Fibroblast of lung (primary cell): ENCODE measurements at regions not wholly inside any gene's neighbourhood (a gene's known extent, or its start where the extent isn't known, plus 50 kb on each side); places are given as distances from the start of the nearest gene placed in this dataset.

Source experiments
- DNase-seq, 2 donors: peaks; one replicate each; pipeline versions ENCODE4 v3.0.0 to v3.0.0-alpha.2; 2010; ENCODE audit warnings: low read depth in 2 of 2
- H2AFZ ChIP-seq: 2 replicates; pipeline ENCODE4 v1.5.1; 2012; ENCODE audit warnings: low read length, control low read depth, inconsistent platforms
- H3K27ac ChIP-seq: 2 replicates; pipeline ENCODE4 v1.5.1; 2011; ENCODE audit warnings: low read length, control low read depth; ENCODE audit not compliant: insufficient read depth
- H3K27me3 ChIP-seq: 2 replicates; pipeline ENCODE4 v1.5.1; 2011; ENCODE audit warnings: mild to moderate bottlenecking, low read length; ENCODE audit not compliant: control insufficient read depth, insufficient read depth
- H3K36me3 ChIP-seq: 2 replicates; pipeline ENCODE4 v1.5.1; 2011; ENCODE audit warnings: low read length; ENCODE audit not compliant: control insufficient read depth, insufficient read depth
- H3K4me1 ChIP-seq: 2 replicates; pipeline ENCODE4 v1.5.1; 2011; ENCODE audit warnings: low read length; ENCODE audit not compliant: control insufficient read depth, insufficient read depth; ENCODE audit errors: extremely low read depth
- H3K4me2 ChIP-seq: 2 replicates; pipeline ENCODE4 v1.5.1; 2011; ENCODE audit warnings: low read length, control low read depth; ENCODE audit not compliant: insufficient read depth; ENCODE audit errors: extremely low read depth
- H3K4me3 ChIP-seq, 4 experiments: fragments of 200-600 bp in 1 of 4; sonication (generic) in 1 of 4; replicated peaks in 1 of 4; 2 replicates each; pipeline ENCODE4 v1.5.1; 2011 to 2016; ENCODE audit warnings: low read length in 4 of 4, low read depth in 3 of 4, mild to moderate bottlenecking in 3 of 4, control low read depth in 2 of 4, inconsistent platforms in 1 of 4, mixed read lengths in 1 of 4; ENCODE audit not compliant: insufficient read depth in 1 of 4; ENCODE audit errors: control extremely low read depth in 1 of 4
- H3K79me2 ChIP-seq: 2 replicates; pipeline ENCODE4 v1.5.1; 2012; ENCODE audit warnings: mild to moderate bottlenecking, low read length, inconsistent platforms; ENCODE audit not compliant: control insufficient read depth, insufficient read depth
- H3K9ac ChIP-seq: 2 replicates; pipeline ENCODE4 v1.5.1; 2011; ENCODE audit warnings: mild to moderate bottlenecking, low read length, control low read depth; ENCODE audit not compliant: insufficient read depth
- H3K9me3 ChIP-seq: 2 replicates; pipeline ENCODE4 v1.5.1; 2012; ENCODE audit warnings: low read depth, low read length; ENCODE audit not compliant: control insufficient read depth, insufficient read depth
- H4K20me1 ChIP-seq: 2 replicates; pipeline ENCODE4 v1.5.1; 2011; ENCODE audit warnings: low read length; ENCODE audit not compliant: control insufficient read depth, insufficient read depth; ENCODE audit errors: extremely low read depth
- EZH2 ChIP-seq: IDR thresholded peaks from 2 replicates; pipeline ENCODE4 v1.5.1; 2012; ENCODE audit warnings: low read length, control low read depth, mild to moderate bottlenecking; ENCODE audit errors: missing control alignments
- TF ChIP-seq, protein P1 (sequence below), 2 donors: IDR thresholded peaks in 1 of 2; conservative IDR thresholded peaks in 1 of 2; 1 replicate in 1 of 2; 2 replicates in 1 of 2; pipeline ENCODE4 v1.5.1; 2011 to 2012; ENCODE audit warnings: low read length in 2 of 2, control low read depth in 1 of 2, inconsistent platforms in 1 of 2, low read depth in 1 of 2, mild to moderate bottlenecking in 1 of 2

DNA sequence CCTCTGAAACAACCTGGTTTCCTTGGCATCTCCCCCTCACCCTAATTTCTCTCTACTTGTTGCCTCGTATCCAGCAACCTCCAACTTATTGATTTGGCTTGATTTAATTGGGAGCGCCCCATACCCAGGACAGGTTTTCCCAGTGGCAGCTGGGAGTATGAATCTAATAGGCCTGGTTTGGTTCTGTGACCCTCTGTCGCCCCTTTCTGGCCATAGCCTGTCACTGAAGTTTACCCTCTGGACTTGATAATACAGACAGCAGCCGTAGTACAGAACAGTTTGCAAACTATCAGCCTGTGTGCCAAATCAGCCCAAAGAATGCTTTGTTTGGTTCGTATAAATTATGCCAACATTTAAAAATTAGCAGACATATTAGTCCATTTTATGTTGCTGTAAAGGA is 525.1 kb upstream of the GOLIM4 start:
- Histone ChIP-seq H3K79me2 (no peaks in the 10 kb centered on the region), H2AFZ (no peak overlapping the region), H3K4me2 (no peak overlapping the region), H3K27ac (no peak overlapping the region), H3K9ac (no peak overlapping the region), H3K36me3 (no peaks in the 10 kb centered on the region), H3K4me3 (no peak overlapping the region), H3K9me3 (no peaks in the 10 kb centered on the region), H3K4me1 (no peaks in the 10 kb centered on the region), H4K20me1 (no peaks in the 10 kb centered on the region), H3K27me3 (no peaks in the 10 kb centered on the region)
- TF ChIP-seq, protein P1, sequence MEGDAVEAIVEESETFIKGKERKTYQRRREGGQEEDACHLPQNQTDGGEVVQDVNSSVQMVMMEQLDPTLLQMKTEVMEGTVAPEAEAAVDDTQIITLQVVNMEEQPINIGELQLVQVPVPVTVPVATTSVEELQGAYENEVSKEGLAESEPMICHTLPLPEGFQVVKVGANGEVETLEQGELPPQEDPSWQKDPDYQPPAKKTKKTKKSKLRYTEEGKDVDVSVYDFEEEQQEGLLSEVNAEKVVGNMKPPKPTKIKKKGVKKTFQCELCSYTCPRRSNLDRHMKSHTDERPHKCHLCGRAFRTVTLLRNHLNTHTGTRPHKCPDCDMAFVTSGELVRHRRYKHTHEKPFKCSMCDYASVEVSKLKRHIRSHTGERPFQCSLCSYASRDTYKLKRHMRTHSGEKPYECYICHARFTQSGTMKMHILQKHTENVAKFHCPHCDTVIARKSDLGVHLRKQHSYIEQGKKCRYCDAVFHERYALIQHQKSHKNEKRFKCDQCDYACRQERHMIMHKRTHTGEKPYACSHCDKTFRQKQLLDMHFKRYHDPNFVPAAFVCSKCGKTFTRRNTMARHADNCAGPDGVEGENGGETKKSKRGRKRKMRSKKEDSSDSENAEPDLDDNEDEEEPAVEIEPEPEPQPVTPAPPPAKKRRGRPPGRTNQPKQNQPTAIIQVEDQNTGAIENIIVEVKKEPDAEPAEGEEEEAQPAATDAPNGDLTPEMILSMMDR (conservative IDR thresholded peaks at IDR 0.05 in 1 of 2, IDR thresholded peaks at IDR 0.05 in 1 of 2; ENCODE audit: low read depth in 1 of 2, low read length in 2 of 2) = peak; percentile 21 to 62
- TF ChIP-seq EZH2 = no peak
- DNase-seq = peak; percentile 6 to 40

DNA sequence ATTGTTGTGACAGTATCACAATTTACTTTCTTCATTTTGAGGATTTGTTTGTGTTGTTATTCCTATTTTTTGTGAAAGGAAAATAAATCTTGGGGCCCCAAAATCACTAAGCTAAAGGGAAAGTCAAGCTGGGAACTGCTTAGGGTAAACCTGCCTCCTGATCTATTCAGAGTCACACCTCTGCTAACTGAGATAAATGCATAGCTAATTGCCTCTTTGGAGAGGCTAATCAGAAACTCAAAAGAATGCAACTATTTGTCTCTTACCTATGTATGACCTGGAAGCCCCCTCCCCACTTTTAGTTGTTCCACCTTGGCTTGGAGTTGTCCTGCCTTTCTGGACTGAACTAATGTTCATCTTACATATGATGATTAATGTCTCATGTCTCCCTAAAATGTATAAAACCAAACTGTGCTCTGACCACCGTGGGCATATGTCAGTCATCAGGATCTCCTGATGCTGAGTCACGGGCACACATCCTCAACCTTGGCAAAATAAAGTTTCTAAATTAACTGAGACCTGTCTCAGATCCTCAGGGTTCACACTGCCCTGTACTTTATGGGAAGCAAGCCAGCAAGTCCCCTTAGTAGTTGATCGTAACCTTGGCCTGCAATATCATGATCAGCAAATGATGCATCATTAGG is 523.2 kb upstream of the GOLIM4 start:
- H3K36me3 ChIP-seq = no peaks in the 10 kb centered on the region
- H3K9me3 ChIP-seq = no peaks in the 10 kb centered on the region
- H3K4me2 ChIP-seq = no peak overlapping the region
- no peak overlapping the region for H2AFZ ChIP-seq
- no peaks in the 10 kb centered on the region for H3K79me2 ChIP-seq
- H4K20me1 ChIP-seq = no peaks in the 10 kb centered on the region
- H3K9ac ChIP-seq = no peak overlapping the region
- H3K4me3 ChIP-seq = no peak overlapping the region
- no peak for TF ChIP-seq EZH2
- TF ChIP-seq, protein P1 (conservative IDR thresholded peaks at IDR 0.05 in 1 of 2, IDR thresholded peaks at IDR 0.05 in 1 of 2; ENCODE audit: low read depth in 1 of 2, low read length in 2 of 2) = no peak
- DNase-seq = no peak
- H3K27ac ChIP-seq = no peak overlapping the region
- H3K27me3 ChIP-seq = no peaks in the 10 kb centered on the region
- H3K4me1 ChIP-seq = no peaks in the 10 kb centered on the region

DNA sequence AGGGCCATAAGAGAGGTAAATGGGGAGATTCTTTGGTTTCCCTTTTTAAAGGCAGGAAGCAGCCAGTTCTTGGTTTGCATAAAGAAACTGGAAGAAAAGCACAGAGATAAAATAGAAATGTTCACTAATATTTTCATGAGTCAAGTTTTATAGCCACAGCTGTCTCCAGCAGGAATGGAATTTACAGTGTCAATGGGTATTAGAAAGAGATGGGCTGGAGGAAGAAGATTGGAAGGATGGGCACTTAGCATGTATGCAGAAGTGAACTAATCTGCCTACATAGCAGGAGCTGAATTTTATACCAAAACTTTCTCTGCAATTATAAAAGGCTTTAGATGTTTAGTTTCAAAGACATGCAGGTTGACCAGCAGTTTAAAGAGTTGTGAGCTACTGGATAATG is 521.9 kb upstream of the GOLIM4 start:
- no peaks in the 10 kb centered on the region for H3K9me3 ChIP-seq
- H3K27me3 ChIP-seq = no peaks in the 10 kb centered on the region
- no peak overlapping the region for H3K4me3 ChIP-seq
- no peak overlapping the region for H3K9ac ChIP-seq
- H3K4me1 ChIP-seq = no peaks in the 10 kb centered on the region
- H4K20me1 ChIP-seq = no peaks in the 10 kb centered on the region
- no peak for DNase-seq
- no peaks in the 10 kb centered on the region for H3K79me2 ChIP-seq
- H3K36me3 ChIP-seq = no peaks in the 10 kb centered on the region
- H3K4me2 ChIP-seq = no peak overlapping the region
- no peak overlapping the region for H2AFZ ChIP-seq
- TF ChIP-seq, protein P1 (conservative IDR thresholded peaks at IDR 0.05 in 1 of 2, IDR thresholded peaks at IDR 0.05 in 1 of 2; ENCODE audit: low read depth in 1 of 2, low read length in 2 of 2) = no peak
- no peak for TF ChIP-seq EZH2
- H3K27ac ChIP-seq = no peak overlapping the region
